HG02852 (cell line): ENCODE measurements at regions not wholly inside any gene's neighbourhood (a gene's known extent, or its start where the extent isn't known, plus 50 kb on each side); places are given as distances from the start of the nearest gene placed in this dataset.
"Not testable (repeated sequence)": the region's sequence is repeated elsewhere in the genome, so short reads cannot be mapped to it uniquely, and the experiment has no call there.

Source experiments
- ATAC-seq: cut with Tn5 transposase; IDR thresholded peaks from one replicate; pipeline ENCODE4 v1.9.1; 2021; ENCODE audit warnings: mild to moderate bottlenecking, moderate library complexity; ENCODE audit not compliant: unreplicated experiment

DNA sequence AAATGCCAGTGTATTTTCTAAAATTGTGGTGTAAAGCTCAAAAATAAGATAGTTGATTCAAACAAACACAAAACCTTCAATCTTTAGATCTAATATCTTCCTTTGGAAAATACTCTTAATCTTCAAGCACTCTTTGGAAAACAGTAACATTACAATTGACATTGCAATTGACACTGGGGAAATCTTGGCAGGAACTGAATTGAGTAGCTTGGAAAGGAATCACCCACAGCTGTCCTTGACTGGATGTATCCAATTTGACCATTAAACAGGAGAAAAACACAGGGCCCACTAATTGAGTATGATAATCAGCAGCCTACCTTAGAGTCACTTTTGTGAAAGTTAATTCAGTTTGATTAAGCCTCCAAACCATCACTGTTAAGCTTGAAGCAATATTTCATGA lies 776.7 kb downstream of the DTWD2 start:
- no peak for ATAC-seq

- ATAC-seq, result no peak
These were observed 780.3 kb downstream of the DTWD2 start for GRCh38 chr5:118208031-118208453.

DNA sequence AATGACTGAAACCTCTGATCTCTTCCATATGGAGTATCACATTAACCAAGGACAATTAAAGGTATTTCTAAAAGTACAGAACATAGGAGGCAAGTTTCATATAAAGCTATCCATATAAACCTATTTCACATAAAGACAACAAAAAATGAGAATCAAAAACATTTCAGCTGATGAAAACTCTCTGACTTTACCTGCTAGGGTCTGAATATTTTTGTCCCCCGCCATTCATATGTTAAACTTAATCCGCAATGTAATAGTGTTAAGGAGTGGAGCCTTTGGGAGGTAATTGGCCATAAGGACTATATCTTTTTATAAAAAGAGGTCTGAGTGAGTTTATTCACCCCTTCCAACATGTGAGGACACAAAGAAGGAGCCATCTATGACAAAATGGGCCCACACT lies 788.5 kb downstream of the DTWD2 start:
- no peak for ATAC-seq

DNA sequence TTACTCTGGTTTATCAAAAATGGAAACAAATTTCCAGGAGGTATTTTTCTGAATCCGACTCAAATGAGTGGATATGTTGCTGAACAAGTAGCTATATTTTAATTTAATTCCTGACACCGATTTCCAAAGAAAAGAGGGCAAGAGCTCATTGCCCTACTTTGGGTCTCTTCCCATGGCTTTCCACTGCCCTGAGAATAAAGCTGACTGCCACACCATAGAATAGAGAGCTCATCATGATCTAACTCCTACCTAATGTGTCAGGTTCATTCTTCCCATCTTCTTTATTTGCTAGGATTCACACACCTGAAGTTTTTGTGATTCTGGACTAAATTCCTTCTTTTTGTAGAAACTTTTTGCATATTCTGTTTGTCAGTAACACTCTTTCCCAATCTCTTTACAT lies 792.1 kb downstream of the DTWD2 start:
- ATAC-seq, result no peak

DNA sequence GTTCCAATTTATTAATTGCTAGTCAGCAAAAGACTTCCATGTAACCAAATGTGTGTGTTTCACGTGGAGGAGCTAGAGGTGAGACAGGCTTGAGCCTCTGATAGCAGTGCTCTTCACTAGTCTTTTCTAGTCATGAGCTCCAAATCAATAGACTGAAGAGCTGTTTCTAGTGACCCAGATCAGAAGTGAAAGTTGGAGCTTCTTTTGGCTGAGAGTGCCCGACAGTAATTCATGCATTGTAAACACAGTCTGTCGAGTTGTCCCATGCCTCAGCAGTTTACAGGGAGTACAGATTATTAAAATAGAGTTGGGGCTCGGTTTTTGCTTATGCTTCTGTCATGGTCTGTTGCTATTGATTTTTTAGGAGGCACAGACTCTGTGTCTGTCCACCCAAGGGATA lies 793.1 kb downstream of the DTWD2 start:
- ATAC-seq, result no peak

- ATAC-seq, result no peak
These were observed 795.0 kb downstream of the DTWD2 start for GRCh38 chr5:118193194-118193905.

- ATAC-seq, result no peak
These were observed 803.3 kb downstream of the DTWD2 start for GRCh38 chr5:118185018-118185417.

DNA sequence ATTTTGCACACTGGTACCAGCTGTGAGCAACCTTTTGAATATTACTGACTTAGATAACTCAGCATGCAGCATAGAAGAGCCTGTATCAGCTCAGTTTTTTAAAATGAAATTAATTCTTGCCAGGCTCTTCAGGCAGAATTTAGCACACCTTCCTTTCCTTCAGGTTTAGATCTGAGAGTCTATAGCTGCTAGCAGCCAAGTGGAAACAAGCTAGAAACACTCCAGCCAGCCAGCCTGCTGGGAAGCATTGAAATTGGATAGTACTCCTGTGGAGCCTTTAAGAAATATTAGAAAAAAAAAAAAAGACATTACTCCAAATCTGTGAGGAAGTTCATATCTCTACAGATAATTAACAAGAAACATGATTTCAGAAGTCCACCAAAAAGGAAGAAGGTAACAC lies 812.2 kb downstream of the DTWD2 start:
- ATAC-seq, result no peak

DNA sequence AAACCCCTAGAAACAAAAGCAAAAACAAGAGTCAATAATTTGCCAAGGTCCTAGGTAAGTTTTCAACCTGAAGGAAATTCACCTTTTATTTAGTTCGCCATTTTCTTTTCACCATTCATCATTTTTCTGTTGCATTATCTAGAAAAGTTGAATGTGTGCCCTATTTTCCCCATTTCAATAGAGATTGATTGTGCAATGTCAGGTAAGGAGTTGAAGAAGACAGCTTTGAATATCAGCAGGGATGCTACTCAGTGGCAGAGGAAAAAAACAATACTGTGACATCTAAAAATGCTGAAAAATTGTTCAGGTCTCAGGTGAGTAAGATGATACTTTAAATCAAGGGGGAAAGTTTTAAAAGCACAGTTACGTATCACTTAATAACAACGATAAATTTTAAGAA lies 813.7 kb downstream of the DTWD2 start:
- no peak for ATAC-seq

GRCh38 chr5:118173340-118173739 lies 815.0 kb downstream of the DTWD2 start:
- no peak for ATAC-seq

- ATAC-seq, result no peak
These were observed 822.7 kb downstream of the DTWD2 start for GRCh38 chr5:118165619-118166018.

GRCh38 chr5:118156181-118156580 lies 832.2 kb downstream of the DTWD2 start:
- ATAC-seq, result no peak

GRCh38 chr5:118146824-118147223 lies 841.5 kb downstream of the DTWD2 start:
- no peak for ATAC-seq

GRCh38 chr5:118144540-118144939 lies 843.8 kb downstream of the DTWD2 start:
- no peak for ATAC-seq

GRCh38 chr5:118139361-118139760 lies 849.0 kb downstream of the DTWD2 start:
- no peak for ATAC-seq

DNA sequence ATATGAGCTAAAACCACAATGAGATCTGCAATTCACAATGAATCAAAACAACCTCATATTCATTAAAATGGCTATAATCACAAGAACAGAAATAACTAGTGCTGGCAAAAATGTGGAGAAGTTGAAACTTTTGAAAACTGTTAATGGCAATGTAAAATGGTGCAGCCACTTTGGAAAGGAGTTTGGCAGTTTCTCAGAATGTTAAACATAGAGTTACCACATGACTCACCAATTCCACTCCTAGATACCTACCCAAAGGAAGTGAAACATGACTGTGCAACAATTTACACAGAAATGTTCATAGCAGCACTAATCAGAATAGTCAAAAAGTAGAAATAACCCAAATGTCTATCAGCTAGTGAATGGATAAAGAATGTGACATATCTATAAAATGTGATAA lies 862.2 kb downstream of the DTWD2 start:
- no peak for ATAC-seq

DNA sequence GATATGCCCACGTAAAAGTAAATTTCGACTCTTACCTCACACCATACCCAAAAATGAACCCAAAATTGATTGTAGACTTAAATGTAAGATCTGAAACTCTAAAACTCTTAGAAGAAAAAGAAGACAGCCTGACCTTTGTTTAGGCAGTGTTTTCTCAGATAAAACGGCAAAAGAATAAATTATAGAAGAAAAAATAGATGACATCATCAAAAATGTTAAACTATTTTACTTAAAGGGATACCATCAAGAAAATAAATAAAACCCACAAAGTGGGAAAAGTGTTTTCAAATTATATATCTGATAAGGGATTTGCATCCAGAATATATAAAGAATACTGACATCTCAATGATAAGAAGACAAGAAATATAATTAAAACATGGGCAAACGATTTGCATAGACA lies 862.7 kb downstream of the DTWD2 start:
- ATAC-seq, result no peak

DNA sequence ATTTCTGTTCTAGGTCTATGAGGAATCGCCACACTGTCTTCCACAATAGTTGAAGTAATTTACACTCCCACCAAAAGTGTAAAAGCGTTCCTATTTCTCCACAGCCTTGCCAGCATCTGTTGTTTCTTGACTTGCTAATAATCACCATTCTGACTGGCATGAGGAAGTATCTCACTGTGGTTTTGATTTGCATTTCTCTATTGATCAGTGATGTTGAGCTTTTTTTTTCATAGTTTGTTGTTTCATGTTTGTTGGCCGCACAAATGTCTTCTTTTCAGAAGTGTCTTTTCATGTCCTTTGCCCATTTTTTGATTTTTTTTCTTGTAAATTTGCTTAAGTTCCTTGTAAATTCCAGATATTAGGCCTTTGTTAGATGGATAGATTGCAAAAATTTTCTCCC lies 867.1 kb downstream of the DTWD2 start:
- no peak for ATAC-seq

- no peak for ATAC-seq
These were observed 872.6 kb downstream of the DTWD2 start for GRCh38 chr5:118115791-118116190.

DNA sequence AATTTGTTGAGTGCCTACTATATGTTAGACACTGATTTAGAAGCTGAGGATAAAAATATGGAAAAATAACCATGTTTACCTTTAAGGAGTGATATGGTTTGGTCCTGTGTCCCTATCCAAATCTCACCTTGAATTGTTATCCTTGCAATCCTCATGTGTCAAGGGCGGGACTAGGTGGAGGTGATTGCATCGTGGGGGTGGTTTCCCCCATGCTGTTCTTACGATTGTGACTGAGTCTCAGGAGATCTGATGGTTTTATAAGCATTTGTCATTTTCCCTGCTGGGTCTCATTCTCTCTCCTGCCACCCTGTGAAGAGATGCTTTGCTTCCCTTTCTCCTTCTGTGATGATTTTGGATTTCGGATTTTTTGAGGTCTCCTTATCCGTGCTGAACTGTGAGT lies 876.4 kb downstream of the DTWD2 start:
- ATAC-seq, result no peak

GRCh38 chr5:118107246-118107645 lies 881.1 kb downstream of the DTWD2 start:
- ATAC-seq, result not testable (repeated sequence)

DNA sequence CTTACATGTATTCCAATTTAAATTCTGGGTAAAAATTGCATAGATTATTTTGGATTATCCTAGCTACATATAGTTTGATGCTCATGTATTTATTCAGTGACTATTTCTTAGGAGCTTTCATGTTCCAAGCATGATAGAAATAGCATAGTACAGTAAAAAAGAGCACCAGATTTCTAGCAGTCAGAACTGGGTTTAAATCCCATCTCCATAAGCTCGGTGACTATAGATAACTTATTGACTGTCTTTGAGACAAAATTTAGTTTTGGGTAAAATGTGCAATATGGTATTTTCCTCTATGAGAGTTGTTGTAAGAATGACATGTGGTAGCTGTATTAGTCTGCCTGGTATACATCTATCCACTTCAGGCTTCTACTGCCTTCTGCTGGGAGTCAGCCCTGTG lies 889.6 kb downstream of the DTWD2 start:
- ATAC-seq, result no peak

DNA sequence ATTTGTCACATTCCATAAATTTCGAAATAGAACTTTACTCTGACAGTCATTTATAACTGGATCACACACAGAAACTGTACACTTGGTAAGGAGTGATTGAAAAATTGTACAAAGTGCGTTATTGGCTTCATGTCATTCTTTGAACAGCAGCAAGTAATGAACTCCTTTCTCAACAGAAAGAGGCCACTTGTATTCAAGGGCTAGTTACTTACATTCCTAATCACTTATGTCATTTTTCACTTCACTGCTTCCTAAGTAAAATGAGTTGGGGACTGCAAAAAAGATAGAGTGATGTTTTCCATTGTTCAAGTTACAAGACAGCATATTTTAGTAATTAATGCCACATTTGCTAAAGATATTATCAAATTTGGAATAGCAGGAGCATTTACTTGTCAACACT lies 893.2 kb downstream of the DTWD2 start:
- ATAC-seq, result no peak
